Colonic mucosa (tissue), 4 donors: ENCODE measurements at regions not wholly inside any gene's neighbourhood (a gene's known extent, or its start where the extent isn't known, plus 50 kb on each side); places are given as distances from the start of the nearest gene placed in this dataset.

Experiments
- DNase-seq: peaks from one replicate; pipeline ENCODE4 v3.0.0-alpha.2; 2020
- H3K27ac ChIP-seq: fragments of 200-600 bp; one replicate; pipeline ENCODE4 v1.8.0; 2021
- H3K27me3 ChIP-seq: fragments of 200-600 bp; one replicate; pipeline ENCODE4 v1.8.0; 2021
- H3K36me3 ChIP-seq: fragments of 200-600 bp; one replicate; pipeline ENCODE4 v1.8.0; 2021
- H3K4me1 ChIP-seq: fragments of 200-600 bp; one replicate; pipeline ENCODE4 v1.8.0; 2021; ENCODE audit warnings: mild to moderate bottlenecking
- H3K4me3 ChIP-seq: fragments of 200-600 bp; one replicate; pipeline ENCODE4 v1.8.0; 2021
- H3K9ac ChIP-seq, 2 donors: one replicate each; pipeline ENCODE4 v1.7.0; 2013; ENCODE audit warnings: control low read depth in 2 of 2, low read depth in 2 of 2, low read length in 2 of 2
- H3K9me3 ChIP-seq: fragments of 200-600 bp; one replicate; pipeline ENCODE4 v1.8.0; 2021
- intact Hi-C: fragments of 100-400 bp; cut with DNase I; formaldehyde crosslinking; loops from one replicate; pipeline ENCODE4 v1.14.1; 2022
- TF ChIP-seq, protein P1 (sequence below): fragments of 200-600 bp; IDR thresholded peaks from one replicate; pipeline ENCODE4 v1.8.0; 2022; ENCODE audit warnings: antibody characterized with exemption, mild to moderate bottlenecking
- donor health status: healthy.
- donor health status: DM: no; HTN: no; CAD: no.
- donor health status: DM: no; HTN: no; CAD: no.

DNA sequence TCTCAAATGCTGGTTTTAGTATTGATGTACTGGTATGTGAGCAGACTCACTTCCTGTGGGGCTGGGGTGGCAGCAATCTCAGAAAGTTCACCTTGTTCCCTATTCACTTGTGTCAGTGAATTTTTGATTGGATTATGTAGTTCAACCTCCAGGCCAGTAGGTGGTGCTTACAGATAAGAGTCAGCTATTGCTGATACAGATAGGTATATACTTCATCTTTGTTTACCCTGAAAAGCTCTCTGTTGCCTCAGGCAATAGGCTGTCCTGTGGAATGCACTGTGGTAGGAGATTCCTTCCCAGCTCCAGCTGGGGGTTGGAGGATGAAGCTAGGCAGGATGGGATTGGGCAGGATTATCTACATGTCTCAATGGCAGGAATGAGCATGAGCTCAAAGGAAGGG, 851.2 kb upstream of the EYS start:
- Histone ChIP-seq H3K27ac (no peak overlapping the region), H3K27me3 (no peaks in the 10 kb centered on the region), H3K36me3 (no peaks in the 10 kb centered on the region), H3K9me3 (no peaks in the 10 kb centered on the region), H3K9ac (no peak overlapping the region), H3K4me1 (no peaks in the 10 kb centered on the region), H3K4me3 (no peak overlapping the region)
- TF ChIP-seq, protein P1, sequence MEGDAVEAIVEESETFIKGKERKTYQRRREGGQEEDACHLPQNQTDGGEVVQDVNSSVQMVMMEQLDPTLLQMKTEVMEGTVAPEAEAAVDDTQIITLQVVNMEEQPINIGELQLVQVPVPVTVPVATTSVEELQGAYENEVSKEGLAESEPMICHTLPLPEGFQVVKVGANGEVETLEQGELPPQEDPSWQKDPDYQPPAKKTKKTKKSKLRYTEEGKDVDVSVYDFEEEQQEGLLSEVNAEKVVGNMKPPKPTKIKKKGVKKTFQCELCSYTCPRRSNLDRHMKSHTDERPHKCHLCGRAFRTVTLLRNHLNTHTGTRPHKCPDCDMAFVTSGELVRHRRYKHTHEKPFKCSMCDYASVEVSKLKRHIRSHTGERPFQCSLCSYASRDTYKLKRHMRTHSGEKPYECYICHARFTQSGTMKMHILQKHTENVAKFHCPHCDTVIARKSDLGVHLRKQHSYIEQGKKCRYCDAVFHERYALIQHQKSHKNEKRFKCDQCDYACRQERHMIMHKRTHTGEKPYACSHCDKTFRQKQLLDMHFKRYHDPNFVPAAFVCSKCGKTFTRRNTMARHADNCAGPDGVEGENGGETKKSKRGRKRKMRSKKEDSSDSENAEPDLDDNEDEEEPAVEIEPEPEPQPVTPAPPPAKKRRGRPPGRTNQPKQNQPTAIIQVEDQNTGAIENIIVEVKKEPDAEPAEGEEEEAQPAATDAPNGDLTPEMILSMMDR = no peak
- intact Hi-C loops = no loop called here
- no peak for DNase-seq

DNA sequence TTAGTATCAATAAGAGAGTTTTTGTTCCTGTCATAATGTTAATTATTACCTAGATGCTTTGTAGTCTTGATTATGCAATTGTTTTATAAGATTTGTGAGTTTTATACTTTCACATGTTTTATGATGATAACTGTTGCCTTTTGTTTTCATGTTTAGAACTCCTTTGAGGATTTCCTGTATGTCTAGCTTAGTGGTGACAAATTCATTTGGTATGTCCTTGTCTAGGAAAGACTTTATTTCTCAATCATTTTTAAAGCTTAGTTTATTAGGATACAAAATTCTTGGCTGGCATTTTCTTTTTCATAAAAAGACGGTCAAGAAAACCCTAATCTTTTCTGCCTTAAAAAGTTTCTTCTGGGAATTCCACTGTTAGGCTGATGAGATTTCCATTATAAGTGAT, 849.9 kb upstream of the EYS start:
- H3K4me1 ChIP-seq = no peaks in the 10 kb centered on the region
- intact Hi-C loops = no loop called here
- H3K4me3 ChIP-seq = no peak overlapping the region
- no peaks in the 10 kb centered on the region for H3K36me3 ChIP-seq
- no peak for DNase-seq
- TF ChIP-seq, protein P1 = no peak
- no peaks in the 10 kb centered on the region for H3K9me3 ChIP-seq
- H3K9ac ChIP-seq = no peak overlapping the region
- H3K27ac ChIP-seq = no peak overlapping the region
- no peaks in the 10 kb centered on the region for H3K27me3 ChIP-seq

DNA sequence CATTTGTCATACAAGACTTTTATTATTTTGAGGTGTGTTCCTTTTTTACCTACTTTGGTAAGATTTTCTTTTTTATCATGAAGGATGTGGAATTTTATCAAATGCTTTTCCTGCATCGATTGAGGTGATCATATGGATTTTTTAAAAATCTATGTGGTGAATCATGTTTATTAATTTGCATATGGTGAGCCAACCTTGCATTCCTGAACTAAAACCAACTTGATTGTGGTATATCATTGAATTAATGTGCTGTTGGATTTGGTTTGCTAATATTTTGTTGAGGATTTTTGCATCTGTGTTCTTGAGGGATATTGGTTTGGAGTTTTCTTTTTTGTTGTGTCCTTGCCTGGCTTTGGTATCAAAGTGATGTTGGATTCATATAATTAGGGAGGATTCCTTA, 848.1 kb upstream of the EYS start:
- no peak for DNase-seq
- TF ChIP-seq, protein P1 = no peak
- Histone ChIP-seq H3K9me3 (no peaks in the 10 kb centered on the region), H3K27me3 (no peaks in the 10 kb centered on the region), H3K9ac (no peak overlapping the region), H3K4me1 (no peaks in the 10 kb centered on the region), H3K27ac (no peak overlapping the region), H3K36me3 (no peaks in the 10 kb centered on the region), H3K4me3 (no peak overlapping the region)
- intact Hi-C loops = no loop called here

DNA sequence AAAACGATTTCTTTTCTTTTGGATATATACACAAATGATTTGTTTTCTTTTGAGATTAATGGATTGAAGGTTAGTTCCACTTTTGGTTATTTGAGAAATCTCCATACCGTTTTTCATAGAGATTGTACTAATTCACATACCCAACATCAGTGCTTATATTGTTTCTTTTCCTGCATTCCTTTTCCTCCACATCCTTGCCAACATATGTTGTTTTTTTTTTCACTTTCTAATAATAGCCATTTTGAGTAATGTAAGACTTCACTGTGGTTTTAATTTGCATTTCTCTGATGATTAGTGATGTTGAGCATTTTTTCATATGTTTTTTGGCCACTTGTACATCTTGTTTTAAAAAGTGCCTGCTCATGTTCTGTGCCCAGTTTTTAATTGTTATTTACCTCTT, 846.4 kb upstream of the EYS start:
- TF ChIP-seq, protein P1 = no peak
- Histone ChIP-seq H3K9me3 (no peaks in the 10 kb centered on the region), H3K27me3 (no peaks in the 10 kb centered on the region), H3K4me1 (no peaks in the 10 kb centered on the region), H3K36me3 (no peaks in the 10 kb centered on the region), H3K4me3 (no peak overlapping the region), H3K9ac (no peak overlapping the region), H3K27ac (no peak overlapping the region)
- DNase-seq = no peak
- intact Hi-C loops = no loop called here

DNA sequence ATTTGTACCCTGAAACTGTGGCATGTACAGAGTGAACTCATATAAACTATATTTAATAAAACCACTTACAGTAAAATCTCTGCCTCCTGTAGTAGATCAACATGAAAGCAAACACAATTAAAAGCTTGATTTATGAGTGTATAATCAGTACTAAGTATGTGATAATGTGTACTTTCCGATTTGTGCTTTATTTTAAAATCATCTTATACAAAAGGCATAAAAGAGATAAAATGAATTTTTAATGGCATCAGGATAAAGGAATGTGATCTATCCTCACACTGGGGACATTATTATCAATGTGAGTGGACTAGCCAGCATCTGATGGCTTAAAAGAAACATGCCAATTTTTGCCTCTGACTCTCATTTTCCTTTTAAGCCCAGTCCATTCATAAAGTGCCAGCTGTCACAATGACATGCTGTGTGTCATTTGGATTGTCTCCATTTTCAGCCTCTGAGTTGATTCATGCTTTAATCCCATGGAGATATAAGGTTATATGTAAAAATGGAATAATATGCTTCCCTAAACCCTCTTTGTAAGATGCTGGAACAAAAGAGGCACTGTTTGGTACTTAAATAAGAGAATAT, 831.6 kb upstream of the EYS start:
- TF ChIP-seq, protein P1 = no peak
- no peak for DNase-seq
- intact Hi-C loops = no loop called here
- Histone ChIP-seq H3K36me3 (no peaks in the 10 kb centered on the region), H3K27ac (no peak overlapping the region), H3K4me1 (no peaks in the 10 kb centered on the region), H3K27me3 (no peaks in the 10 kb centered on the region), H3K9ac (no peak overlapping the region), H3K4me3 (no peak overlapping the region), H3K9me3 (no peaks in the 10 kb centered on the region)
